SK-N-SH treated with all-trans-retinoic acid at 6 μM for 48 hours (cell line): ENCODE measurements at regions not wholly inside any gene's neighbourhood (a gene's known extent, or its start where the extent isn't known, plus 50 kb on each side); places are given as distances from the start of the nearest gene placed in this dataset.

Source experiments
- GLIS3 ChIP-seq: fragments of 250-450 bp; sonication (Bioruptor Pico); IDR thresholded peaks from 2 replicates; pipeline ENCODE4 v1.5.0; 2020; ENCODE audit warnings: mild to moderate bottlenecking, moderate library complexity
- RARB ChIP-seq: fragments of 250-450 bp; sonication (Bioruptor Pico); IDR thresholded peaks from 2 replicates; pipeline ENCODE4 v1.8.0; 2021; ENCODE audit warnings: mild to moderate bottlenecking, moderate library complexity

DNA sequence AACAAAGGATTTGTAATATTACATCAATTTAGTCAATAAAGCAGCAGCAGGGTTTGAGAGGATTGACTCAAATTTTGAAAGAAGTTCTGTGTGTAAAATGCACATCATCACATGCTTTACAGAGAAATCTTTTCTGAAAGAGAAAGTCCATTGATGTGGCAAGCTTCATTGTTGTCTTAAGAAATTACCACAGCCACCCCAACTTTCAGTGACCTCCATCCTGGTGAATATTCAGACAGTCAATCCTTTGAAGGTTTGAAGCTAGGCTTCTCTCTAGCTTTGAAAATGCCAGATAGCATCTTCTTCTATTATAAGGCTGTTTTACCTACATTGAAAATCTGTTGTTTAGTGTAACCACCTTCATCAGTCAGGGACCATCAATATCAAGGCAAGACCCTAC is 51.8 kb upstream of the SETMAR start:
- TF ChIP-seq GLIS3 (CRISPR knock-in tag) (no peak), RARB (CRISPR knock-in tag) (no peak)
